DMS53 treated with DMSO at 0.1 percent for 48 hours (cell line): ENCODE measurements at regions not wholly inside any gene's neighbourhood (a gene's known extent, or its start where the extent isn't known, plus 50 kb on each side); places are given as distances from the start of the nearest gene placed in this dataset.

Experiments used
- DNase-seq: peaks from one replicate; lab custom pipeline; 2025; ENCODE audit not compliant: unreplicated experiment; lab: John Stamatoyannopoulos, UW

- no peak for DNase-seq
These were observed 1312.7 kb upstream of the ACO1 start for GRCh38 chr9:31071606-31072286.

GRCh38 chr9:31078175-31078574 lies 1306.3 kb upstream of the ACO1 start:
- no peak for DNase-seq

GRCh38 chr9:31084350-31084749 lies 1300.1 kb upstream of the ACO1 start:
- no peak for DNase-seq

GRCh38 chr9:31089549-31090221 lies 1294.8 kb upstream of the ACO1 start:
- no peak for DNase-seq

- DNase-seq = no peak
These were observed 1284.1 kb upstream of the ACO1 start for GRCh38 chr9:31100311-31100710.

- no peak for DNase-seq
These were observed 1280.6 kb upstream of the ACO1 start for GRCh38 chr9:31103836-31104235.

- no peak for DNase-seq
These were observed 1280.2 kb upstream of the ACO1 start for GRCh38 chr9:31104249-31104648.

GRCh38 chr9:31112491-31112890 lies 1272.0 kb upstream of the ACO1 start:
- no peak for DNase-seq

- DNase-seq = no peak
These were observed 1270.1 kb upstream of the ACO1 start for GRCh38 chr9:31114346-31114745.

- DNase-seq = peak; percentile 42
These were observed 1264.5 kb upstream of the ACO1 start for GRCh38 chr9:31119890-31120454.

- no peak for DNase-seq
These were observed 1260.1 kb upstream of the ACO1 start for GRCh38 chr9:31124389-31124788.

- no peak for DNase-seq
These were observed 1248.9 kb upstream of the ACO1 start for GRCh38 chr9:31135567-31135966.

GRCh38 chr9:31136524-31136923 lies 1247.9 kb upstream of the ACO1 start:
- DNase-seq = no peak

- DNase-seq = no peak
These were observed 1247.0 kb upstream of the ACO1 start for GRCh38 chr9:31137176-31138160.

GRCh38 chr9:31140316-31140715 lies 1244.1 kb upstream of the ACO1 start:
- DNase-seq = no peak

GRCh38 chr9:31142456-31142855 lies 1242.0 kb upstream of the ACO1 start:
- DNase-seq = no peak

GRCh38 chr9:31144614-31145013 lies 1239.8 kb upstream of the ACO1 start:
- no peak for DNase-seq

- no peak for DNase-seq
These were observed 1237.8 kb upstream of the ACO1 start for GRCh38 chr9:31146485-31147166.

- no peak for DNase-seq
These were observed 1231.1 kb upstream of the ACO1 start for GRCh38 chr9:31153250-31153840.

GRCh38 chr9:31166516-31166915 lies 1217.9 kb upstream of the ACO1 start:
- DNase-seq = no peak
